ENCODE measurements at regions not wholly inside any gene's neighbourhood (a gene's known extent, or its start where the extent isn't known, plus 50 kb on each side); places are given as distances from the start of the nearest gene placed in this dataset.

GRCh38 chr5:136656811-136657210 is 291.5 kb upstream of the TRPC7 start:
- no peaks in the 10 kb centered on the region for H3K36me3 ChIP-seq (ENCODE audit: insufficient read depth in 1 of 2, low read depth in 1 of 2)
- intact Hi-C loops (cut with DNase I): no loop called here
- no peaks in the 10 kb centered on the region for H3K27me3 ChIP-seq (ENCODE audit: insufficient read depth in 3 of 3, low read length in 2 of 3)
- DNase-seq (no peak), ATAC-seq (no peak)
- H3K27ac ChIP-seq: no peak overlapping the region
- H3K4me1 ChIP-seq: no peaks in the 10 kb centered on the region
- H3K4me3 ChIP-seq: no peak overlapping the region
- H3K9me3 ChIP-seq: no peaks in the 10 kb centered on the region
- WGBS, 3 donors: 36 to 49% (median 41%) methylated on average over 4 of the region's 4 CpGs
- TF ChIP-seq, protein P1, sequence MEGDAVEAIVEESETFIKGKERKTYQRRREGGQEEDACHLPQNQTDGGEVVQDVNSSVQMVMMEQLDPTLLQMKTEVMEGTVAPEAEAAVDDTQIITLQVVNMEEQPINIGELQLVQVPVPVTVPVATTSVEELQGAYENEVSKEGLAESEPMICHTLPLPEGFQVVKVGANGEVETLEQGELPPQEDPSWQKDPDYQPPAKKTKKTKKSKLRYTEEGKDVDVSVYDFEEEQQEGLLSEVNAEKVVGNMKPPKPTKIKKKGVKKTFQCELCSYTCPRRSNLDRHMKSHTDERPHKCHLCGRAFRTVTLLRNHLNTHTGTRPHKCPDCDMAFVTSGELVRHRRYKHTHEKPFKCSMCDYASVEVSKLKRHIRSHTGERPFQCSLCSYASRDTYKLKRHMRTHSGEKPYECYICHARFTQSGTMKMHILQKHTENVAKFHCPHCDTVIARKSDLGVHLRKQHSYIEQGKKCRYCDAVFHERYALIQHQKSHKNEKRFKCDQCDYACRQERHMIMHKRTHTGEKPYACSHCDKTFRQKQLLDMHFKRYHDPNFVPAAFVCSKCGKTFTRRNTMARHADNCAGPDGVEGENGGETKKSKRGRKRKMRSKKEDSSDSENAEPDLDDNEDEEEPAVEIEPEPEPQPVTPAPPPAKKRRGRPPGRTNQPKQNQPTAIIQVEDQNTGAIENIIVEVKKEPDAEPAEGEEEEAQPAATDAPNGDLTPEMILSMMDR (IDR thresholded peaks at IDR 0.05): no peak

- H3K27ac ChIP-seq: no peak overlapping the region
- H3K4me1 ChIP-seq: no peaks in the 10 kb centered on the region
- intact Hi-C loops (cut with DNase I): no loop called here
- TF ChIP-seq, protein P1 (IDR thresholded peaks at IDR 0.05): no peak
- no peaks in the 10 kb centered on the region for H3K36me3 ChIP-seq (ENCODE audit: insufficient read depth in 1 of 2, low read depth in 1 of 2)
- H3K4me3 ChIP-seq: no peak overlapping the region
- DNase-seq: no peak
- H3K27me3 ChIP-seq (ENCODE audit: insufficient read depth in 3 of 3, low read length in 2 of 3): no peaks in the 10 kb centered on the region
- no peaks in the 10 kb centered on the region for H3K9me3 ChIP-seq
- 42 to 66% (median 60%) methylated on average over 2 of the region's 2 CpGs for WGBS, 3 donors
- no peak for ATAC-seq
Measured at GRCh38 chr5:136655468-136655867, 290.1 kb upstream of the TRPC7 start.

DNA sequence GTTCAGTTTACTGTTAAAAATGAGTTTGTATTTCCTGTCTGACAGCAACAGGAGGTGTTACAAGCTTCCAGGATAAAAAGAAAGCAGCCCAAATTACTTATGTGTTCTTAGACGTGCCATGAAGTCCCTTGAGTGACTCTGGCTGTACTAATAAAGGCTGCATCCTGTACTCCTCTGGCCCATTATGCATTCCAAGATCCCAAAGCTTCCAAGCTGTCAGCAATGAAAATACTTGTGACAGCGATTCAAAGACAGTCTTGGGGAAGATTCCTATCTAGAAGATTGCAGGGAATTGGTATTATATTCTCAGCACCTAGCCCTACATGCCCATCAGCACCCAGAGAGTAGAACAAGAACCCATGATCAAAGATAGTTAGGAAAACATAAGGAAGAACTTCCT is 281.6 kb upstream of the TRPC7 start:
- intact Hi-C loops (cut with DNase I): no loop called here
- no peak overlapping the region for H3K4me3 ChIP-seq
- H3K27ac ChIP-seq: no peak overlapping the region
- DNase-seq (no peak), ATAC-seq (no peak)
- no peaks in the 10 kb centered on the region for H3K27me3 ChIP-seq (ENCODE audit: insufficient read depth in 3 of 3, low read length in 2 of 3)
- H3K9me3 ChIP-seq: no peaks in the 10 kb centered on the region
- TF ChIP-seq, protein P1 (IDR thresholded peaks at IDR 0.05): no peak
- no peaks in the 10 kb centered on the region for H3K4me1 ChIP-seq
- WGBS, 3 donors: 35 to 46% (median 42%) methylated on average over 2 of the region's 2 CpGs
- no peaks in the 10 kb centered on the region for H3K36me3 ChIP-seq (ENCODE audit: insufficient read depth in 1 of 2, low read depth in 1 of 2)

DNA sequence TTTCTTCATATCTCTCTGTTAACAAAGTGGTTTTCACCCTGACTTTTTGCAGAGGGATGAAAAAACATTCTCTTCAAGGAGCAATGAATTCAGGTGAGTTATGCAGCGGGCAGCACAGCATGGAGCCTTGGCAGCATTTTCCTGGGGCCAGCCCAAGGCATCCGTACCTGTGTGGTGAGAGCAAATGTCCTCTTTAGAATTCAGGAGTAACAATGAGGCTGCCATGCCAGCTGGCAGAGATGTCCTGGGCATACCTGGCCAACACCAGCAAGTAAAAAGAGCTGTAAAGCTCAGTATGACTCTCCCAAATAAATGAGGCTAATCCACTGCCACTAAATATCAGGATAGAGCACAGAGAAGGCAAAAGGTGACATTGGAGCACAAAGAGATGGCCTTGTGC is 277.6 kb upstream of the TRPC7 start:
- intact Hi-C loops (cut with DNase I): no loop called here
- 63 to 68% (median 65%) methylated on average over 2 of the region's 2 CpGs for WGBS, 3 donors
- ATAC-seq (no peak), DNase-seq (no peak)
- peaks cover 0 to 1% (median 0%) of the 10 kb centered on the region in 3 donors for H3K27me3 ChIP-seq (ENCODE audit: insufficient read depth in 3 of 3, low read length in 2 of 3)
- no peaks in the 10 kb centered on the region for H3K36me3 ChIP-seq (ENCODE audit: insufficient read depth in 1 of 2, low read depth in 1 of 2)
- TF ChIP-seq, protein P1 (IDR thresholded peaks at IDR 0.05): no peak
- H3K4me1 ChIP-seq: no peaks in the 10 kb centered on the region
- H3K4me3 ChIP-seq: no peak overlapping the region
- no peak overlapping the region for H3K27ac ChIP-seq
- no peaks in the 10 kb centered on the region for H3K9me3 ChIP-seq

GRCh38 chr5:136639616-136640015 is 274.3 kb upstream of the TRPC7 start:
- 81 to 89% (median 83%) methylated on average over 3 of the region's 3 CpGs for WGBS, 3 donors
- H3K4me3 ChIP-seq: no peak overlapping the region
- H3K9me3 ChIP-seq: no peaks in the 10 kb centered on the region
- H3K36me3 ChIP-seq (ENCODE audit: insufficient read depth in 1 of 2, low read depth in 1 of 2): no peaks in the 10 kb centered on the region
- H3K27me3 ChIP-seq (ENCODE audit: insufficient read depth in 3 of 3, low read length in 2 of 3): peaks cover 0 to 1% (median 0%) of the 10 kb centered on the region in 3 donors
- ATAC-seq (no peak), DNase-seq (no peak)
- H3K4me1 ChIP-seq: no peaks in the 10 kb centered on the region
- H3K27ac ChIP-seq: no peak overlapping the region
- intact Hi-C loops (cut with DNase I): no loop called here
- TF ChIP-seq, protein P1 (IDR thresholded peaks at IDR 0.05): no peak
